NB4 (cell line): ENCODE measurements at regions not wholly inside any gene's neighbourhood (a gene's known extent, or its start where the extent isn't known, plus 50 kb on each side); places are given as distances from the start of the nearest gene placed in this dataset.
A peak's percentile ranks its signal among the peaks of the same experiment; 100 is the strongest.

Experiments
- DNase-seq: peaks from one replicate; pipeline ENCODE4 v3.0.0; 2010; ENCODE audit warnings: low read depth
- H3K4me3 ChIP-seq: one replicate; pipeline ENCODE4 v1.5.1; 2011; ENCODE audit warnings: mild to moderate bottlenecking, low read depth, low read length, moderate library complexity
- CTCF ChIP-seq: IDR thresholded peaks from one replicate; pipeline ENCODE4 v1.5.1; 2012; ENCODE audit warnings: low read depth, low read length
- MAX ChIP-seq: IDR thresholded peaks from 2 replicates; pipeline ENCODE4 v1.6.1; 2011; ENCODE audit warnings: low read depth, low read length
- MYC ChIP-seq: IDR thresholded peaks from 2 replicates; pipeline ENCODE4 v1.6.1; 2011; ENCODE audit warnings: low read depth, low read length
- POLR2A ChIP-seq: IDR thresholded peaks from 2 replicates; pipeline ENCODE4 v1.6.1; 2011; ENCODE audit warnings: mild to moderate bottlenecking; ENCODE audit not compliant: insufficient read length; ENCODE audit errors: extremely low read depth

- DNase-seq: peak; percentile 50
- H3K4me3 ChIP-seq: no peak overlapping the region
Measured at GRCh38 chr7:1290026-1290678, 57.5 kb downstream of the UNCX start.

GRCh38 chr7:1290679-1291356 lies 58.1 kb downstream of the UNCX start:
- H3K4me3 ChIP-seq: no peak overlapping the region
- TF ChIP-seq POLR2A (no peak), MYC (no peak), CTCF (no peak), MAX (no peak)
- DNase-seq: peak; percentile 42

More at GRCh38 chr7:1290026-1290678, 57.5 kb downstream of the UNCX start:
- TF ChIP-seq POLR2A: no peak
- TF ChIP-seq CTCF: peak; percentile 24

DNA sequence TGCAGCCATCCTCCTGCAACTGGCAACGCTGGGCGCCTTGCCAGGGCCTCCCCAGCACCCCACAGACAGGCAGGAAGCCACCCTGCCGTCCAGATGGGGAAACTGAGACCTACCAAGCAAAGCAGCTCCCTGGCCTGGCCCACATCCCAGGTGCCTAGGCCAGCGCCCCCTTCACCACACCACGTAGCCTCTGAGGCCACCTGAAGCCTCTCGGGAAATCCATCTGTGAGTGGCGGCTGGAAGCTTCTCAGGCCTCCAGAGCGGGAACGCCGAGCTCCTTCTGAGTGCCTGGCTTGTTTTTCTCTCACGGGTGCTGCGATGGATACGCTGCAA lies 58.7 kb downstream of the UNCX start:
- DNase-seq: no peak
- no peak overlapping the region for H3K4me3 ChIP-seq
- TF ChIP-seq POLR2A (no peak), MYC (no peak), MAX (no peak)

DNA sequence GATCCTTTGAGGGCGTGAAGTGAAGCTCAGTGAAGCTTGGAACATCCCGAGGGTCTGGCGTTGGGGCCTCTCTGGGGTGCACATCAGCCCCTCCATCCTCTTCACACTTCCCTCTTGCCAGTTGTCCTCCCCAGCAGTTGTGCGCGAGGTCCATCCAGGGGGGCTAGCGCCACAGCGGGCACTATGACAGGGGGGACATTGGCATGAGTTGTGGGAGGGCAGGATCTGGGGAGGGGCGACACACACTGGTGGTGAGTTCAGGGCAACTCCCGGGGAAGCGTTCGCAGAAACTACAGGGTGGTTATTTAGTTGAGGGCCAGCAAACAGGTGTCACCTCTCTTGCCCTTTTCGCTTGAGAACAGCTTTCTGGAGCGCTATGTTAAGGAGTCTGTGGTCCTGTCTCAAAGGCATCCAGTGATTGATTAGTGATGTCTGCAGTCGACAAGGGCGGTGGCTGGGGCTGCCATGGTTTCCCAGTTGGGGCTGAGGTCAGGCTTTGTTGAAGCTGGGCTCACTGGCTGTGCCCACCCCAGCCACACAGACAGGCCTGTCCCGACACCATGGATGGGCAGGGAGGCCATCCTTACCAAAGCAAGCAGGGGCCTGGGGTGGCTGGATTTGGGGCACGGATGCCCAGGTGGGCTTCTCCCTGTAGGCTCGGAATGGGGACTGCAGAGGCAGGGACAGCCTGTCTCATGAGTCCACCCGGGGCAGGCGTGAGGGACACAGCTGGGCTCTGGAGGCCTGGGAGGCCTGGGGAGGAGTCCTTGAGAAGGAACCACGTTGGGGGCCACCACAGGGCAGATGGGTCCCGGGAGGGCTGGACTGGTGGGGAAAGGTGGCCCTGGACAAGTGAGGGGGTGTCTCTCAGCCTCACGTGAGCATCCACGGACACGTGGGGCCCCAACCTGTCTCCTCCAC lies 59.4 kb downstream of the UNCX start:
- TF ChIP-seq MYC (no peak), CTCF (no peak), POLR2A (no peak), MAX (no peak)
- no peak for DNase-seq
- H3K4me3 ChIP-seq: no peak overlapping the region

DNA sequence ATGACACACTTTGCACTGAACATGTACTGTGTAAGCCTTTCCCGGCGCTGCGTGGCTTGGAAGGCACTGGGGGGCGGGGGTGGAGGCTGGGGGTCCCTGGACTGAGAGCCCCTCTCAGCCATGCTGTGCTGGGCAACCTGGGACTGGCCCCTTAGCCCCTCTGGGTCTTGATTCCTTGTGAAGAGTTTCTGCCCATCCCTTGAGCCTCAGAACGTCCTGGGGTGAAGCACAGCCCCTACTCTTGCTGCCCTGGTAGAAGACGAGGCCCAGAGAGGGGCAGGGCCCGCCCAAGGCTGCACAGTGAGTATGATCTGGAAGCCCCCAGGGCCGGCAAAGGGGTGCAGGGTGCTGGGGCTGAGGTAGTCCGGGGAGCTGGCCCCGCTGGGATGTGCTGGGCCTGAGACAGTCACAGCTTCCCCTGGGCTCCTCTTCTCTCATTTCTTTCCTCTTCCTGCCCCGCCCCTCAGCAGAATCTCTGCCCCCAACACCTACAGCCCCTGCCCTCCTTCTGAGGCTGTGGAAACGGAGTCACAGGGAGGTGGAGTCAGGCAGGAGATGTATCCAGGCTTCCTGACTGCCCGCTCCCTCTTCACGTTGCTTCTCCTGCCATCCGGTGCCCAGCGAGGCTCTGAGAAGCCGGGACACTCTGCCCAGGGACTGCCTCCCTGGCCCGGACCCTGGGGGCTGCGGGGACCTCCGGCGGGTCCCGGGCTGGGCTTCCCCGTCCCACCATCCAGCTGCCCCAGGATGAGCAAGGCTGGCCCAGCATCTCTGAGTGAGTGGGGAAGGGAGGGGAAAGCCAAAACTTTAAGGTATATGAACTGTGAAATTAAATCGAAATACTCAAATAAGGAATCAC lies 60.5 kb downstream of the UNCX start:
- no peak for TF ChIP-seq MAX
- TF ChIP-seq POLR2A: no peak
- no peak for TF ChIP-seq CTCF
- TF ChIP-seq MYC: no peak
- DNase-seq: no peak
- no peak overlapping the region for H3K4me3 ChIP-seq
